GM19438 (cell line): ENCODE measurements at regions not wholly inside any gene's neighbourhood (a gene's known extent, or its start where the extent isn't known, plus 50 kb on each side); places are given as distances from the start of the nearest gene placed in this dataset.

ENCODE experiments used
- ATAC-seq: cut with Tn5 transposase; IDR thresholded peaks from one replicate; pipeline ENCODE4 v1.9.1; 2021; ENCODE audit warnings: low read depth; ENCODE audit not compliant: unreplicated experiment

DNA sequence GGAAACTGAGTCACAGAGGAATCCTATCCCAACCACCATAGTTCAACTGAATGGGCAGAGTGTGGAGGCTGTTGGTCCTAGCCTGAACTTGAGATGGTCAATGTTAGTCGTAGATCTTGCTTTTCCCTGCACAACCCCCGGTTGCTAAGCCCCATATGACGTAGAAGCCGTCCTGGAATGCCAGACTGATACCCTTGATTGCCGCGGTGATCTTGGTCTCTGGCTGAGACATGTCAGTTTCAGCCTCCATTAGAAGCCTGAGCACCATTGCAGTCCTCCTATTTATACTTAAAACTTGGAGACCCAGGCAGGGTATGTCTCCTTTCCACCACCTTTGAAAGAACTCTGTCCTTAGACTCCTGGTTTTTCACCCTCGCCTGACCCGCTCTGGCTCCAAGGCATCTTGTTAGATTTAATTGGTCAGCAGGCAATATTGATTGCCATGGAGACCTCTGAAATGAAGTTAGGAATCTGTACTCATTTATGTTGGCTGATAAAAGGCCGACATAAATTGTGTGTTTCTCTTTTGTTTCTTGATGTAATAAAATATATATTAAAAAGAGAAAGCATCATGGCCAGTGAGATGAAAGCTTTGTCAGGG lies 53.4 kb downstream of the RPLP1 start:
- no peak for ATAC-seq

DNA sequence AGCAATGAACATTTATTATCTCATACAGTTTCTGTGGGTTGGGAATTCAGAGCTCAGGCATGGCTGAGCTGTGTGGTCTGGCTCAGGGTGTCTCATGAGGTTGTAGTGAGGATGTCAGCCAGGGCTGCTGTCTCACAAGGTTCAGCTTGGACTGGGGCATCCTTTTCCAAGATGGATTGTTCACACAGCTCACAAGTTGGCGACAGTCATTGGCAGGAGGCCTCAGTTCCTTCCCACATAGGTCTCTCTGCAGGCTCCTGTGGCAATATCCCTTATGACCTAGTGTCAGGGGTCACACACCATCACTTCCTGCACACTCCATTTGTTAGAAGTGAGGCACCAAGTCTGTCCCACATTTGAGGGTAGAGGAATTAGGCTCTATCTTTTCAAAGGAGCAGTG lies 56.0 kb downstream of the RPLP1 start:
- ATAC-seq: no peak

DNA sequence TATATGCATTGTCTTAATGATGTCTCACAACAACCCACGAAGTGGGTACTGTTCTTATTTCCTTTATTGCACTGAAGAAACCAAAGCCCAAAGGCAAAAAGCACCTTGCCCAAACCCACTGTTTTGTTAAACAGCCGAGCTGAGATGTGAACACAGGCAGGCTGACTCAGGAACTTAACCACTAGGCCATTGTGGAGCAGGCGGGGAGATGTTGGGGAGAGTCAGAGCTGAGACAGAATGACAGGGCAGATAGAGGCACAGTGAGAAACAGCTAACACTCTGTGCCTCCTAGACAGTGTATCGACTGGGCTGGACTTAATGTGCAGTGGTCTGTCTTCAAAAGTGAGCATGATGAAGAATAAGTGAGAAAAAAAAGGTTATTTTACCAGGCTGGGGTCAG lies 56.5 kb downstream of the RPLP1 start:
- ATAC-seq: no peak

DNA sequence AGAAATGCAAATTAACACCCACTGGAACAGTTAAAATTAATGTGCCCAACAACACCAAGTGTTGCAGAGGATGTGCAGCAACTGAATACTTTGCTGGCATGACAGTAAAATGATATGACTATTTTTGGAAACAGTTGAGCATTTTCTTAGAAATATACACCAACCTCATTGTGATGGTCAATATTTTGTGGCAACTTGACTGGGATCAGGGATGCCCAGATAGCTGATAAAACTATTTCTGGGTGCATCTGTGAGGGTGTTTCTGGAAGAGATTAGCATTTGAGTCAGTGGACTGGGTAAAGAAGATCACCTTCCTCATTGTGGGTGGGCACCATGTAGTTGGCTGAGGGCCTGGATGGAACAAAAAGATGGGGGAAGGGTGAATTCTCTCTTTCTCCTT lies 57.9 kb downstream of the RPLP1 start:
- no peak for ATAC-seq

DNA sequence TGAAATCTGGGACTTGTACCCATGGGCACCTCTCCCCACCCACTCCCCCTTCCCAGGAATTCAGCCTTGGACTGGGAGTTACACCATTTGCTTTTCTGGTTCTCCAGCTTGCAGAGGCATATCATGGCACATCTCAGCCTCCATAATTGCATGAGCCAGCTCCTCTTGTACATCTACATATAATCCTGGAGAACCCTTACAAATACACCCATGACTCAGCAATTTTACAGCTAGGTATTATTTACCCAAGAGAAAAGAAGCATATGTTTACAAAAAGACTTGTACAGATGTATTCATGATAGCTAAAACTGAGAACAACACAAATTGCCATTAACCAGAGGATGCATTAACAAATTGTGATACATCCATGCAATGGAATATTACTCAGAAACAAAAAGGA lies 58.4 kb downstream of the RPLP1 start:
- no peak for ATAC-seq

DNA sequence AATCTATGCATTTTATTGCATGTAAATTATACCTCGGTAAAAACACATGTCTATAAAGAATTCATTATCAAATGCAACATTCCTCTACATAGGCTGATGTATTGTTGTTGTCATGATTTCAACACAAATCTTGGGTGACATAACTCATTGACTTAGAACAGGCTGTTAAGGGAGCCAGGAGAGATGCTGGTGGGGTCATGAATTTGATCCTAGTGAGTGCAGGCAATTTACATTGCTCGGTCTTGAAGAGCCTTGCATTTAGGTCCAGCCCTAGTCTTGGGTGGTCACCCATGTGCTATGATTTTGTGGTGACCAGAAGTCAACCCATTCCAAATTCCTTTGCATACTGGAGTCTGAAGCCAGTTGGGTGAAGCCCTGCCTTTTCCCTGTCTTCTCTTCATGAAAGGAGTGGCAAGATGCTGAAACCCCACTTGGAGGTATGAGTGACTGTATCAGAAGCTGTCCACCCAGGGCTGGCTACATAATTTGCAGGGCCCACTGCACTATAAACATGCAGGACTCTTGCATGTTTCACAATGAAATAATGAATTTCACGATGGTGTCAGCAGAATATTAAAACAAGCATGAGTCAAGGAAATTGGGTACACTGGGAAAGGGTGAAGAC lies 59.2 kb downstream of the RPLP1 start:
- ATAC-seq: no peak

DNA sequence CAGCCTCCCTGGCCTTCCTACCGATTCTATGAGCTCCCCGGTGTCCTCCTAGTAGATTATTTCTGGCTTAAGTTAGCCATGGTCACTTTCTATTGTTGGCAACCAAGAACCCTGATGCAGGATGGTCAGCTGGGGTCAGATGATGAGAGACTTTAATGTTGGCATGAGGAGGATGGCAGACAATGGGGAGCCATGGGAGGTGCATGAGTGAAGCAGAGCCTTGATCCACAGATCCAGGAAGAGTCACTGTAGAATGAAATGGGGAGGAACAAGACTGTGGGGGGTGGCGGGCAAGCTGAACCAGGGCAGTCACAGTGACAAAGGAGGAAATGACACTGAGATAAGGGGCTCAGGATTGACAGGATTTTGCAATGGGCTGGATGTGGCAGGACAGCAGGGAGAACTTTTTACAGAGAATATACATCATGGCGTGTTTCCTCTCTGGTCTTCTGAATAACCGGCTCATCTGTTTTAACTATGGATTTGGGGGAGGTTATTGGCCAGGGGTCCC lies 60.9 kb downstream of the RPLP1 start:
- ATAC-seq: no peak

DNA sequence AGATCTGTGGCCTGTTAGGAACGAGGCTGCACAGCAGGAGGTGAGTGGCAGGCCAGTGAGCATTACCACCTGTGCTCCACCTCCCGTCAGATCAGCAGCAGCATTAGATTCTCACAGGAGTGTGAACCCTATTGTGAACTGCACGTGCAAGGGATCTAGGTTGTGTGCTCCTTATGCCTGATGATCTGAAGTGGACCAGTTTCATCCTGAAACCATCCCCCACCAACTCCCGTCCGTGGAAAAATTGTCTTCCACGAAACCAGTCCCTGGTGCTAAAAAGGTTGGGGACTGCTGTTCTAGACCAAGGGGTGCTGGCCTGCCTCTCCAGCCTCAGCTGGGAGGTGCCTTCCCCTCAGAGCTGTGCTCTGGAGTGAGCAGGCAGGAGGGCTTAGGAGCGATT lies 61.4 kb downstream of the RPLP1 start:
- no peak for ATAC-seq

DNA sequence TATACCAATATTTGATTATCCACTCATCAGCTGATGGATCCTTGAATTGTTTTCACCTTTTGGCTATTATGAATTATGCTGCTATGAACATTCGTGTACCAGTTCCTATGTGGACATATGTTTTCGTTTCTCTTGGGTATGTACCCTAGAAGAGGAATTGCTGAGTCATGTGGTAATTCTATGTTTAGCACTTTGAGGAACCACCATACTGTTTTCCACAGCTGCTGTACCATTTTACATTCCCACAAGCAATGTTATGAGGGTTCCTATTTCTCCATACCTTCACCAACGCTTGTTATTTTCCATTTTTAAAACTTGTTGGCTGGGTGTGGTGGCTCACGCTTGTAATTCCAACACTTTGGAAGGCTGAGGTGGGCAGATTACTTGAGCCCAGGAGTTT lies 62.9 kb downstream of the RPLP1 start:
- no peak for ATAC-seq

DNA sequence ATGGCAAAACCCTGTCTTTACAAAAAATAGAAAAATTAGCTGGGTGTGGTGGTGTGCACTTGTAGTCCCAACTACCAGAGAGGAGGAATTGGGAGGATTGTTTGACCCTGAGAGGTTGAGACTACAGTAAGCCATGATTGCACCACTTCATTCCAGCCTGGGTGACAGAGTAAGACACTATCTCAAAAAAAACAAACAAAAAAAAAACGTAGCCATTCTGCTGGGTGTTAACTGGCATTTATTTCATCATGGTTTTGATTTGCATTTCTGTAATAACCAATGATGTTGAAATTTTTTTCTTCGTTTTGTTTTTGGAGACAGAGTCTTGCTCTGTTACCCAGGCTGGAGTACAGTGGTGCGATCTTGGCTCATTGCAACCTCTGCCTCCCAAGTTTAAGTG lies 63.3 kb downstream of the RPLP1 start:
- ATAC-seq: no peak

DNA sequence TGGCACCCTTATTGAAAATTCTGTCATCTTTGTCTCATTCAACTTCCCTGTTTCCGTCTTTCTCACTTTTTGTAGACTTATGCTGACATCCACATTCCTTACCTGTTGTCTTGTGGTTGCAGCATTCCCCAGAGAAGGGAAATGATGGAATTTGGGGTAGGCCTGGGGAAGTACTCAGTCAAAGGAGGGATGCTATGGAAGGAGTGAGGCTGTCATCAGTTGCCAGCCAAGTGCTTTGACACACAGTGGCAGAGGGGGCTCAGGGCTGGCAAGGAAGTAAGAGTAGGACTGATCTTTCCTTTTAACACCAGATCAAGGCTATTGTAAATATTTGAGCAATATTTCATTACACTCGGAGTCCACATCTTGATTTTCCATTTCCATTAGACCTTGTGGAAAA lies 64.4 kb downstream of the RPLP1 start:
- ATAC-seq: no peak

DNA sequence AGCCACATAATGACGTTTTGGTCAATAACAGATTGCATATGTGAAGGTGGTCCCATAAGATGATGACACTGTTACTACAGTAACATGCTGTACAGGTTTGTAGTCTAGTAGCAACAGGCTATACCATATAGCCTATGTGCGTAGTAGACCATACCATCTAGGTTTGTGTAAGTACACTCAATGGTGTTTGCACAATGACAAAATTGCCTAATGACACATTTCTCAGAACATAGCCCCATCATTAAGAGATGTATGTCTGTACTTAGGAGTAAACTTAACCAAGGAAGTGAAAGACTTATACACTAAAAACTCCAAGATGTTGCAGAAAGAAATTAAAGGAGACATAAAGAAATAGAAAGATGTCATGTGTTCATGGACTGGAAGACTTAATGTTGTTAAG lies 66.2 kb downstream of the RPLP1 start:
- ATAC-seq: no peak

DNA sequence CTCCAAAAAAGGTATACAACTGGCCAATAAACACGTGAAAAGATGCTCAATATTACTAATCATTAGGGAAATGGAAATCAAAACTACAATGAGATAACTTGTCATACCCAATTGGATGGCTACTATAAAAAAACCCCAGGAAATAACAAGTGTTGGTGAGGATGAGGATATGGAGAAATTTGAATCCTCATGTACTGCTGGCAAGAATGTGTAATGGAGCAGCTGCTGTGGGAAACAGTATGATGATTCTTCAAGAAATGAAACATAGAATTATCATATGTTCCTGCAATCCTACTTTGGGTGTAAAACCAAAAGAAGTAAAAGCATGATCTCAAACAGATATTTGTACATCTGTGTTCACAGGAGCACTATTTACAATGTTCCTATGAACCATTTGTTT lies 67.4 kb downstream of the RPLP1 start:
- no peak for ATAC-seq

DNA sequence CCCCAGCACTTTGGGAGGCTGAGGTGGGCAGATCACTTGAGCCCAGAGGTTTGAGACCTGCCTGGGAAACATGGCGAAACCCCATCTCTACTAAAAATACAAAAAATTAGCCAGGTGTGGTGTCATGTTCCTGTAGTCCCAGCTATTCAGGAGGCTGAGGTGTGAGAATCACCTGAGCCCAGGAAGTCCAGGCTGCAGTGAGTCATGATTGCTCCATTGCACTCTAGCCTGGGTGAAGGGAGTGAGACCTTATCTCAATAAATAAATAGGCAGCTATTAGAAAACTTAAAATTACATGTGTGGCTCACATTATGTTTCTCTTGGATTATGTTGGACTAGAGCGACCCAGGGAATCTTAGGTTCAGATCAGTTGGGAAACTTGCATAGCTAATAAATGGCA lies 69.7 kb downstream of the RPLP1 start:
- no peak for ATAC-seq

DNA sequence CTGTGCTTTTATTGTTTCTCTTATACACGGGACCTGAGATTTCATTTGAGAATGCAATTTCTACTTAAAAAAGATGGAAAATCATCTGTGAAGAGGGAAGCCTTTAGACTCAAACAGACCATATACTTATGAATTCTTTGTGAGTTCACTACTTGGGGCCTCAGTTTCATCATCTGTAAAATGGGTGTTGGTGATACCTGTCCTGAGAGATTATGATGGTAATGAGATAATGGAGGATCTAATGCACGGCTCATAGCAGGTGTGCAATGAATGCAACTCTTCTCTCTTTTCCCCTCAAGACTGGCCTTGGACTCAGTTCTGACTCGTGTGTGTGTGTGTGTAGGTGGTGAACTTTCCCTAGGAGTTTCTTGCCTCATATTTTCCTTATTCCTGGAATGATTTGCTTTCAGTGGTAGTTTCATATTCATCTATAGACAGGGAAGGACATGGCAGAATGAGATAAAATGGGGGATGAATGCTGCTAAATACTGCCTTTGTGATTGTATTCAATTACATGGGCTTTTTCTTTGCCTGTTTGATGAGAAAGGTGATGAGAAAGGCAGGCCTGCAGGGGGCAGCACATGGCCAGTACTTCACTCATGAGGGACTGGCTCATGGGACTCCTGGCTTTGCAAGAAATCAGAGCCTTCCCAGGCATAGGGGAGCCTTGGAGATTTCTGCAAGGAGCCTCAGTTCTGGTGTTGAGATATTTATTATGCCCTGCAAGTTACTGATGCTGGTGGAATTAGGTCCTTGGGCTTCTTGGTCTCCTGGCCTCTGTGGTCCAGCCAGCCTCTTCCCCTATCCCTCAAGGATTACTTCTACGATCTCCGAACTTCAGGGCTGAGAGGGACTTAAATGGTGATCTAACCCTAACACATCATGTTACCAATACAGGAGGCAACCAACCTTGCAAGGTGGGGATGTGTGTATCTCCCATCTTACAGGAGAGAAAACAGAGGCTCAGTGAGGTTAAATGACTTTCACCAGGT lies 70.7 kb downstream of the RPLP1 start:
- no peak for ATAC-seq

DNA sequence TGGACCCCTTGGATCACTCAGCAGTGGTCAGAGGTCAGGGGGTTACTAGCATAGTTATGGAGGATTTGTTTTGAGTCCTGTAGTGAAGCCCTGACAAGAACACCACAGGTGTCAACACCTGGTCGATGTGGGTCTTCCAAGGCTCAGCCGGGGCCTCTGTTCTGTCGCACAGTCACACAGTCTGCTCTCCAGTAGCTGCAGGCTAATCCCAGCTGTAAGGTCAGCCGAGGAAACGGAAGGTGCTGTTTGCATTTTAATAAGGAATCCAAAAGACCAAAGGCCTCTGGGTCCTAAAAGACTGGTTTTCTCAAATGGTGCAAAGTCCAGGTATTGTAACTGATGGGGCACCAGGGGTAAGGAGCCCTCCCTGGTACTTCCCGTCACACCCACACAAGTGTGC lies 71.7 kb downstream of the RPLP1 start:
- no peak for ATAC-seq

DNA sequence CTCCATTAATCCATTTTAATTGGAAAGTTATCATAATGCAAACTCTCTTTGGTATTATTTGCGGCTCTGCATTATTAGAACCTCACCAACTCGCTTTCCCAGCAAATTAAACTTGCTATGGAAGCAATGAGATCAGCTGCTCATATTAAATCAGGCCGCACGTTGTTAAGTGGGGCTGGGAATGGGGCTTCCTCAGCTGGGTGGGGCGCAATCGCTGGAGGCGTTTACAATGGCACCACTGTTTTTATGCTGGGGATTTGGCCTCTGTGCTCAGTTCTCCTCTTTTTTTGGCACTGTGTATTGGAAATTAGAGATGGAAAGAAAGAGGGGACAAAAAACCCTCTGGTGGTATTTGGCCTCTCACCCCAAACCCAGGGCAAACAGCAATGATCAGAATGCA lies 72.2 kb downstream of the RPLP1 start:
- no peak for ATAC-seq

DNA sequence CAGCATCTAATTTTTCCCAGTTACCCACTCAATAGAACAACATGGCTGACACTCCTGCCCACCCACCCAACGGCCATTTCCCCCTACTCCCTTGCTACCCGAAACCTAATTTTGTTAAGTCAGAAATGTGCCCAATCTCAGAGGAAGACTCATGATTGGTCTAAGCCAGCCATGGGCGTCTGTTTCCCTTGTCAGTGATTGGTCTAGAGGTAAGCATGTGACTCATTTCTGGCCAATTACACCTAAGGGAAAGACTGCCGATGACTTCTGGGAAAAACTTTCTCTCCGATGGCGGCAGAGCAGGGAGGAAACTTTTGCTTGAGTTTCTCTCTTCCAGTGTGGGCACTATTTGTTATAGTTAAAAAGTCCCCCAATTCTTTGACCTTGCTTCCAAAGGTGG lies 72.9 kb downstream of the RPLP1 start:
- no peak for ATAC-seq

DNA sequence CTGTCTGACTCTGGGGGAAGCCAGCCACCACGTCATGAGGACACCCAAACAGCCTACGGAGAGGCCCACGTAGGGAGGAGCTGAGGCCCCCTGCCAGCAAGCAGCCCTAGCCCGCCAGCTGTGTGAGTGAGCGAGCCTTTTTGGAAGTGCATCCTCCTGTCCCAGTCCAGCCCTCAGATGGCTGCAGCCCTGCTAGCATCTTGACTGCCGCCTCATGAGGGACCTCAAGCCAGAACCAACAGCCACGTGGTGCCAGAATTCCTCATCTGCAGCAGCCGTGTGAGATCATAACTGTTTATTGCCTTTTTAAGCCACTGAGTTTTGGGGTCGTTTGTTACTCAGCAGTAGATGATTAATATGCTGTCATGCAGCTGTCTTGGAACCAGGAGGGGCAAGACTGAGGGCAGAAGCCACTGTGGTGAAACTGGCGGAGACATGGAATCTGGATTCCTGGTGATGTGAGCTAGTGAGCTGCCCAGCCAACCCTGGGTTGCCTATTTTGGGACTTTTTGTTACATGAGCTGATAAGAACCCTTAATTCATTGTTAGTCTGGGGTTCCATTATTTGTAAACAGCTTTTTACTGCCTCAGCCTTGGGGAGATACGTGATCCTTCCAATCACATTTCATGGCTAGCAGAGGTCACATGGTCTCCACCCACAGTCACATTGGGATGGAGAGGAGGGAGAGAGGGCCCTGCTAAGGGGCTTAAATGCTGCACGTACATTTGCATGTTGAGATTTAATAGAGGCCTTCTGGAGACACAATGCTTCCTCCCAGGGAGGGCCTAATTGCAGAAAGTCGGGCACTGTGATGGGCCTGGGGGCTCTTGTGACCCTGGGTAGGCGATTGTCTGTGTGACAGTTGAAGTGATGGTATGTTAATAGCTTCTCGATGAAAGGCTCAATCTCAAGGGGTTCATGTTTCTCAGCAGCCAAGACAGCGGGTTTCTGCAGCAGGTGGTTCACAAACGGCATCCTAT lies 73.8 kb downstream of the RPLP1 start:
- no peak for ATAC-seq

DNA sequence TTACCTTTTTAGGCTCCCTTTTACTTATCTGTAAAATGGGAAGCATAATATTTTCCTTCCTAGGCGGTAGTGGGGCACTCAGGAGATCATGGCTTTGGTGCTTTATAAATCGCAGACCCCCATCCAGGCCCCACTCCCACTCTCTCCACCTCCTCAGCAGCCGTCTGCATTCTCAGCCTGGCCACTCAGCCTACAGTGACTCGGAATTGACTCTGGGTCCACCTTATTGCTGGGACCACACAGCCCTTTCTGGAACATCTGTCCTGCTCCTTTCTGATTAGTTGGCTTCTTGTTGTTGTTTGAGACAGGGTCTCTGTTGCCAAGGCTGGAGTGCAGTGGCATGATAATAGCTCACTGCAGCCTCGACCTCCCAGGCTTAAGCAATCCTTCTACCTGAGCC lies 76.5 kb downstream of the RPLP1 start:
- no peak for ATAC-seq
